ENCODE measurements at regions not wholly inside any gene's neighbourhood (a gene's known extent, or its start where the extent isn't known, plus 50 kb on each side); places are given as distances from the start of the nearest gene placed in this dataset.

DNA sequence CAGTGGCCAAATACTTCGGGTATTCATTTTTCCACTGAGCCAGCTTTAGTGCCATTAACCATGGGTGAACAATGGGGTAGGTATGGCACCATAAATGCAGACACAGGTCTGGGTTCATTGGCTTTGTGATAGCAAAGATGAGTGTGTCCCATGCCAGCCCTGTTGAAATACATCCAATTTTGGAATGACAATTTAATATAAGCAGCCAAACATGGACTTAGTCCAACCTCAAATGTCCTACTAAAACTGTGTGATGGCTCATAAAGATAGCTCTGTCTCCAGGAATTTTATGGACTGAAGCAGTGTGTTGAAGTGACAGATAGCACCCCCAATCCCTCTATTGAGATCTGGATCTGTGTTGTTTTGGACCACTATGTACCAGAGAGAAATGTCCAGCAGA, 514.9 kb downstream of the RASEF start:
- Histone ChIP-seq H3K27me3 (ENCODE audit: control insufficient read depth in 2 of 2, insufficient read depth in 2 of 2, low read length in 2 of 2) (no peaks in the 10 kb centered on the region), H4K20me1 (ENCODE audit: insufficient read depth, low read length) (no peaks in the 10 kb centered on the region), H3K9ac (ENCODE audit: insufficient read depth, low read length, poor library complexity, severe bottlenecking) (no peak overlapping the region), H2AFZ (ENCODE audit: insufficient read depth, low read depth, low read length, poor library complexity, severe bottlenecking) (no peak overlapping the region), H3K4me1 (ENCODE audit: control insufficient read depth in 1 of 2, insufficient read depth in 2 of 2, low read length in 2 of 2) (no peaks in the 10 kb centered on the region), H3K79me2 (ENCODE audit: insufficient read depth, low read length) (no peaks in the 10 kb centered on the region), H3K4me3 (replicated peaks in 1 of 3; ENCODE audit: low read depth in 2 of 3, low read length in 3 of 3) (no peak overlapping the region), H3K4me2 (replicated peaks; ENCODE audit: extremely low read depth, low read length, poor library complexity, severe bottlenecking) (no peak overlapping the region), H3K27ac (ENCODE audit: low read depth in 1 of 2, low read length in 2 of 2) (no peak overlapping the region), H3K36me3 (replicated peaks in 1 of 2; ENCODE audit: control insufficient read depth in 1 of 2, insufficient read depth in 2 of 2, low read length in 2 of 2) (no peaks in the 10 kb centered on the region), H3K9me3 (replicated peaks in 1 of 2; ENCODE audit: control insufficient read depth in 1 of 2, insufficient read depth in 1 of 2, low read length in 2 of 2) (no peaks in the 10 kb centered on the region)
- H3K9me3 Mint-ChIP-seq: peaks cover 0 to 8% (median 2%) of the 10 kb centered on the region in 7 donors
- H3K27me3 Mint-ChIP-seq (ENCODE audit: low read depth in 3 of 3): no peaks in the 10 kb centered on the region
- DNase-seq: no peak
- H3K36me3 Mint-ChIP-seq: no peaks in the 10 kb centered on the region
- H3K4me1 Mint-ChIP-seq: no peaks in the 10 kb centered on the region
- H3K4me3 Mint-ChIP-seq: no peak overlapping the region
- TF ChIP-seq, protein P1, sequence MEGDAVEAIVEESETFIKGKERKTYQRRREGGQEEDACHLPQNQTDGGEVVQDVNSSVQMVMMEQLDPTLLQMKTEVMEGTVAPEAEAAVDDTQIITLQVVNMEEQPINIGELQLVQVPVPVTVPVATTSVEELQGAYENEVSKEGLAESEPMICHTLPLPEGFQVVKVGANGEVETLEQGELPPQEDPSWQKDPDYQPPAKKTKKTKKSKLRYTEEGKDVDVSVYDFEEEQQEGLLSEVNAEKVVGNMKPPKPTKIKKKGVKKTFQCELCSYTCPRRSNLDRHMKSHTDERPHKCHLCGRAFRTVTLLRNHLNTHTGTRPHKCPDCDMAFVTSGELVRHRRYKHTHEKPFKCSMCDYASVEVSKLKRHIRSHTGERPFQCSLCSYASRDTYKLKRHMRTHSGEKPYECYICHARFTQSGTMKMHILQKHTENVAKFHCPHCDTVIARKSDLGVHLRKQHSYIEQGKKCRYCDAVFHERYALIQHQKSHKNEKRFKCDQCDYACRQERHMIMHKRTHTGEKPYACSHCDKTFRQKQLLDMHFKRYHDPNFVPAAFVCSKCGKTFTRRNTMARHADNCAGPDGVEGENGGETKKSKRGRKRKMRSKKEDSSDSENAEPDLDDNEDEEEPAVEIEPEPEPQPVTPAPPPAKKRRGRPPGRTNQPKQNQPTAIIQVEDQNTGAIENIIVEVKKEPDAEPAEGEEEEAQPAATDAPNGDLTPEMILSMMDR (IDR thresholded peaks at IDR 0.05): no peak
- intact Hi-C loops (cut with micrococcal nuclease): no loop called here
- WGBS (ENCODE audit: insufficient coverage): no CpG with 5 or more reads among the region's 1 CpG
- no peak overlapping the region for H3K27ac Mint-ChIP-seq

- Histone ChIP-seq H3K27ac (ENCODE audit: low read depth in 1 of 2, low read length in 2 of 2) (no peak overlapping the region), H3K79me2 (ENCODE audit: insufficient read depth, low read length) (no peaks in the 10 kb centered on the region), H3K27me3 (ENCODE audit: control insufficient read depth in 2 of 2, insufficient read depth in 2 of 2, low read length in 2 of 2) (no peaks in the 10 kb centered on the region), H3K9me3 (replicated peaks in 1 of 2; ENCODE audit: control insufficient read depth in 1 of 2, insufficient read depth in 1 of 2, low read length in 2 of 2) (no peaks in the 10 kb centered on the region), H4K20me1 (ENCODE audit: insufficient read depth, low read length) (no peaks in the 10 kb centered on the region), H2AFZ (ENCODE audit: insufficient read depth, low read depth, low read length, poor library complexity, severe bottlenecking) (no peak overlapping the region), H3K4me1 (ENCODE audit: control insufficient read depth in 1 of 2, insufficient read depth in 2 of 2, low read length in 2 of 2) (no peaks in the 10 kb centered on the region), H3K36me3 (replicated peaks in 1 of 2; ENCODE audit: control insufficient read depth in 1 of 2, insufficient read depth in 2 of 2, low read length in 2 of 2) (no peaks in the 10 kb centered on the region), H3K4me3 (replicated peaks in 1 of 3; ENCODE audit: low read depth in 2 of 3, low read length in 3 of 3) (no peak overlapping the region), H3K9ac (ENCODE audit: insufficient read depth, low read length, poor library complexity, severe bottlenecking) (no peak overlapping the region), H3K4me2 (replicated peaks; ENCODE audit: extremely low read depth, low read length, poor library complexity, severe bottlenecking) (no peak overlapping the region)
- no peak overlapping the region for H3K27ac Mint-ChIP-seq
- H3K27me3 Mint-ChIP-seq (ENCODE audit: low read depth in 3 of 3): no peaks in the 10 kb centered on the region
- WGBS (ENCODE audit: insufficient coverage): no CpG with 5 or more reads among the region's 3 CpGs
- H3K9me3 Mint-ChIP-seq: peaks cover 0 to 6% (median 2%) of the 10 kb centered on the region in 7 donors
- TF ChIP-seq, protein P1 (IDR thresholded peaks at IDR 0.05): no peak
- intact Hi-C loops (cut with micrococcal nuclease): no loop called here
- no peak overlapping the region for H3K4me3 Mint-ChIP-seq
- no peaks in the 10 kb centered on the region for H3K4me1 Mint-ChIP-seq
- no peak for DNase-seq
- H3K36me3 Mint-ChIP-seq: no peaks in the 10 kb centered on the region
These were observed 513.6 kb downstream of the RASEF start for GRCh38 chr9:82549174-82549821.

Data from CD14-positive monocyte (primary cell).